H1 (cell line): ENCODE measurements at regions not wholly inside any gene's neighbourhood (a gene's known extent, or its start where the extent isn't known, plus 50 kb on each side); places are given as distances from the start of the nearest gene placed in this dataset.
A peak's percentile ranks its signal among the peaks of the same experiment; 100 is the strongest.

Experiments used
- CTCF ChIA-PET: fragments of 300-600 bp; sonication (Branson Sonifier 250); formaldehyde crosslinking; loops from one replicate; lab custom pipeline; 2021; ENCODE audit not compliant: partially characterized antibody; lab: Charles Lee
- POLR2A ChIA-PET: fragments of 300-600 bp; sonication (Branson Sonifier 250); formaldehyde crosslinking; loops from one replicate; lab custom pipeline; 2021; ENCODE audit warnings: inconsistent platforms; ENCODE audit not compliant: partially characterized antibody; lab: Charles Lee
- DNase-seq, 2 experiments: peaks; one replicate each; pipeline versions ENCODE4 v3.0.0 to v3.0.0-alpha.2; 2010 to 2022; ENCODE audit warnings: low spot score in 2 of 2, low read depth in 1 of 2, mixed read lengths in 1 of 2
- FAIRE-seq: peaks from 2 replicates; lab custom pipeline; 2011; peaks lifted over from hg19 to GRCh38; lab: Jason Lieb, UNC
- H2AFZ ChIP-seq: 2 replicates; pipeline ENCODE4 v1.8.1; 2012; ENCODE audit warnings: low read length, inconsistent platforms
- H2AK5ac ChIP-seq: 2 replicates; pipeline ENCODE4 v1.6.1; 2013; ENCODE audit warnings: low read depth, low read length
- H2BK120ac ChIP-seq: replicated peaks from 2 replicates; pipeline ENCODE3; 2013; ENCODE audit warnings: low read depth, low read length, inconsistent platforms
- H2BK12ac ChIP-seq: 2 replicates; pipeline ENCODE4 v1.6.1; 2013; ENCODE audit warnings: low read depth, low read length
- H2BK15ac ChIP-seq: 2 replicates; pipeline ENCODE4 v1.6.1; 2013; ENCODE audit warnings: low read length
- H2BK20ac ChIP-seq: 2 replicates; pipeline ENCODE4 v1.6.1; 2013; ENCODE audit warnings: low read length
- H2BK5ac ChIP-seq: 2 replicates; pipeline ENCODE4 v1.6.1; 2013; ENCODE audit warnings: low read depth, low read length
- H3K14ac ChIP-seq: 2 replicates; pipeline ENCODE4 v1.6.1; 2013; ENCODE audit warnings: inconsistent platforms; ENCODE audit not compliant: insufficient read length
- H3K18ac ChIP-seq: 2 replicates; pipeline ENCODE4 v1.6.1; 2013; ENCODE audit warnings: low read length; ENCODE audit errors: extremely low read depth
- H3K23ac ChIP-seq: 2 replicates; pipeline ENCODE4 v1.6.1; 2013; ENCODE audit warnings: inconsistent platforms; ENCODE audit not compliant: insufficient read length
- H3K23me2 ChIP-seq: 2 replicates; pipeline ENCODE4 v1.6.1; 2013; ENCODE audit warnings: low read depth, low read length
- H3K27ac ChIP-seq: 2 replicates; pipeline ENCODE4 v1.6.1; 2011; ENCODE audit warnings: low read depth, low read length, inconsistent platforms
- H3K27me3 ChIP-seq, 4 experiments: replicated peaks in 1 of 4; 1 replicate in 1 of 4; 2 replicates in 3 of 4; pipeline versions ENCODE4 v1.6.1 to v1.8.1; 2011 to 2013; ENCODE audit warnings: low read length in 3 of 4, mild to moderate bottlenecking in 3 of 4, inconsistent platforms in 2 of 4, mixed read lengths in 2 of 4, moderate library complexity in 1 of 4; ENCODE audit not compliant: control insufficient read depth in 3 of 4, insufficient read depth in 3 of 4; ENCODE audit errors: extremely low read depth in 1 of 4
- H3K36me3 ChIP-seq, 4 experiments: 2 replicates each; pipeline versions ENCODE4 v1.6.1 to v1.8.1; 2011 to 2013; ENCODE audit warnings: mild to moderate bottlenecking in 4 of 4, low read length in 3 of 4, moderate library complexity in 2 of 4, control low read depth in 1 of 4, inconsistent platforms in 1 of 4; ENCODE audit not compliant: insufficient read depth in 4 of 4, control insufficient read depth in 2 of 4
- H3K4ac ChIP-seq: replicated peaks from 2 replicates; pipeline ENCODE3; 2013; ENCODE audit warnings: low read length, low read depth, mixed read lengths, inconsistent platforms; ENCODE audit not compliant: insufficient read length
- H3K4me1 ChIP-seq, 4 experiments: replicated peaks in 1 of 4; 1 replicate in 1 of 4; 2 replicates in 3 of 4; pipeline versions ENCODE4 v1.6.1 to v1.8.1; 2011 to 2013; ENCODE audit warnings: low read length in 3 of 4, inconsistent platforms in 2 of 4, mixed read lengths in 1 of 4; ENCODE audit not compliant: insufficient read depth in 4 of 4, control insufficient read depth in 3 of 4
- H3K4me2 ChIP-seq, 2 experiments: 2 replicates each; pipeline versions ENCODE4 v1.6.1 to v1.8.1; 2011 to 2013; ENCODE audit warnings: low read depth in 2 of 2, low read length in 2 of 2, control low read depth in 1 of 2, inconsistent platforms in 1 of 2, mild to moderate bottlenecking in 1 of 2; ENCODE audit not compliant: insufficient read depth in 1 of 2
- H3K4me3 ChIP-seq, 4 experiments: fragments of 200-600, 300-600 bp in 1 of 4; sonication (generic), shearing (Covaris generic), sonication (Bioruptor Twin) in 1 of 4; 2 replicates each; pipeline versions ENCODE4 v1.5.1 to v1.8.1; 2011 to 2016; ENCODE audit warnings: low read length in 4 of 4, low read depth in 3 of 4, control low read depth in 2 of 4, inconsistent platforms in 2 of 4, mild to moderate bottlenecking in 2 of 4, mixed read lengths in 1 of 4, moderate library complexity in 1 of 4; ENCODE audit not compliant: insufficient read depth in 2 of 4; ENCODE audit errors: extremely low read depth in 1 of 4
- H3K56ac ChIP-seq: replicated peaks from 2 replicates; pipeline ENCODE3; 2013; ENCODE audit warnings: low read depth, mild to moderate bottlenecking, mixed read lengths, low read length, inconsistent platforms; ENCODE audit not compliant: insufficient read length
- H3K79me1 ChIP-seq: 2 replicates; pipeline ENCODE4 v1.6.1; 2013; ENCODE audit warnings: low read depth, low read length, control low read depth
- H3K79me2 ChIP-seq, 2 experiments: 2 replicates each; pipeline versions ENCODE4 v1.6.1 to v1.8.1; 2012 to 2013; ENCODE audit warnings: low read length in 2 of 2, mild to moderate bottlenecking in 2 of 2, inconsistent platforms in 1 of 2; ENCODE audit not compliant: insufficient read depth in 2 of 2, control insufficient read depth in 1 of 2
- H3K9ac ChIP-seq, 4 experiments: replicated peaks in 1 of 4; 1 replicate in 1 of 4; 2 replicates in 3 of 4; pipeline versions ENCODE4 v1.6.1 to v1.8.1; 2011 to 2013; ENCODE audit warnings: low read depth in 3 of 4, low read length in 3 of 4, control low read depth in 2 of 4, mild to moderate bottlenecking in 2 of 4, moderate library complexity in 2 of 4, inconsistent platforms in 1 of 4; ENCODE audit errors: extremely low read depth in 1 of 4
- H3K9me3 ChIP-seq, 2 experiments: 2 replicates each; pipeline versions ENCODE4 v1.6.1 to v1.8.1; 2012 to 2013; ENCODE audit warnings: mild to moderate bottlenecking in 2 of 2, moderate library complexity in 2 of 2, control low read depth in 1 of 2, inconsistent platforms in 1 of 2, low read depth in 1 of 2, low read length in 1 of 2, mixed read lengths in 1 of 2; ENCODE audit not compliant: insufficient read depth in 2 of 2
- H4K20me1 ChIP-seq, 2 experiments: replicated peaks in 1 of 2; 2 replicates each; pipeline versions ENCODE3 to v1.8.1; 2011 to 2013; ENCODE audit warnings: inconsistent platforms in 2 of 2, low read length in 2 of 2, mild to moderate bottlenecking in 1 of 2; ENCODE audit not compliant: insufficient read depth in 2 of 2, control insufficient read depth in 1 of 2
- H4K5ac ChIP-seq: 2 replicates; pipeline ENCODE4 v1.6.1; 2013; ENCODE audit warnings: low read length, low read depth, mixed read lengths, inconsistent platforms; ENCODE audit not compliant: insufficient read length
- H4K8ac ChIP-seq: 2 replicates; pipeline ENCODE4 v1.8.0; 2013; ENCODE audit warnings: mild to moderate bottlenecking, moderate library complexity, low read length, inconsistent platforms; ENCODE audit not compliant: insufficient read depth; ENCODE audit errors: extremely low read depth
- H4K91ac ChIP-seq: replicated peaks from 2 replicates; pipeline ENCODE3; 2013; ENCODE audit warnings: low read length, mixed read lengths, inconsistent platforms; ENCODE audit not compliant: insufficient read length
- CTCF ChIP-seq, 3 experiments: IDR thresholded peaks; 1 replicate in 2 of 3; 2 replicates in 1 of 3; pipeline versions ENCODE4 v1.5.1 to v1.6.1; 2011; ENCODE audit warnings: low read length in 3 of 3, mild to moderate bottlenecking in 3 of 3, inconsistent platforms in 2 of 3, low read depth in 1 of 3, moderate library complexity in 1 of 3; ENCODE audit not compliant: insufficient read depth in 1 of 3; ENCODE audit errors: control extremely low read depth in 1 of 3
- NRF1 ChIP-seq: IDR thresholded peaks from 2 replicates; pipeline ENCODE4 v1.6.1; 2011; ENCODE audit warnings: mild to moderate bottlenecking, low read depth, low read length, improper control_type of control experiment
- RAD21 ChIP-seq, 2 experiments: IDR thresholded peaks in 1 of 2; conservative IDR thresholded peaks in 1 of 2; 2 replicates each; pipeline ENCODE4 v1.6.1; 2011; ENCODE audit warnings: low read depth in 2 of 2, low read length in 2 of 2, improper control_type of control experiment in 1 of 2, inconsistent platforms in 1 of 2, mild to moderate bottlenecking in 1 of 2, moderate library complexity in 1 of 2
- WGBS, 2 experiments: shearing (Covaris generic) in 1 of 2; methylation state at CpG; one replicate each; pipeline versions ENCODE4 v1.1.6 to v1.1.7; 2013 to 2015; ENCODE audit warnings: low lambda C conversion rate in 2 of 2, mixed read lengths in 2 of 2, inconsistent platforms in 1 of 2, low coverage in 1 of 2, missing lambda C conversion rate in 1 of 2; ENCODE audit not compliant: insufficient replicate concordance in 2 of 2, insufficient coverage in 1 of 2, insufficient read length in 1 of 2; ENCODE audit errors: extremely low coverage in 1 of 2, missing lambda C conversion rate in 1 of 2; 5-methylcytosine and 5-hydroxymethylcytosine counted together

GRCh38 chr18:78580835-78581339 lies 398.7 kb upstream of the SALL3 start:
- ChIA-PET POLR2A (no interaction called here), CTCF (interaction anchor here (0.6 to 1.5 kb wide), 3 partner anchors 9 to 34 kb away, joined by 3 to 4 read pairs (median 3); no protein-coding TSS in a partner anchor)
- no peak overlapping the region for H4K8ac ChIP-seq
- no peak overlapping the region for H4K5ac ChIP-seq
- H3K4me1 ChIP-seq, result peaks cover 0 to 3% (median 0%) of the 10 kb centered on the region in 4 experiments; a peak in 1 of 7 replicates
- no peak for DNase-seq
- H3K79me2 ChIP-seq, result no peaks in the 10 kb centered on the region
- H3K9me3 ChIP-seq, result peaks cover 0 to 5% of the 10 kb centered on the region in 2 experiments; a peak in 2 of 4 replicates
- H2BK15ac ChIP-seq, result no peak overlapping the region
- no peak overlapping the region for H2BK12ac ChIP-seq
- no peak overlapping the region for H3K4ac ChIP-seq
- H3K27ac ChIP-seq, result no peak overlapping the region
- no peak for FAIRE-seq
- H3K23me2 ChIP-seq, result no peaks in the 10 kb centered on the region
- no peak overlapping the region for H3K14ac ChIP-seq
- H3K79me1 ChIP-seq, result no peaks in the 10 kb centered on the region
- H3K56ac ChIP-seq, result no peak overlapping the region
- no peak overlapping the region for H3K4me2 ChIP-seq
- no peaks in the 10 kb centered on the region for H3K27me3 ChIP-seq
- no peak overlapping the region for H2BK5ac ChIP-seq
- H4K91ac ChIP-seq, result no peak overlapping the region
- H2AFZ ChIP-seq, result no peak overlapping the region
- no peak overlapping the region for H2AK5ac ChIP-seq
- H3K18ac ChIP-seq, result no peak overlapping the region
- no peak overlapping the region for H3K9ac ChIP-seq
- WGBS, 2 experiments, result 93% methylated on average over 7 of the region's 7 CpGs; no CpG with 5 or more reads in 1 of the 2 experiments
- no peaks in the 10 kb centered on the region for H4K20me1 ChIP-seq
- H2BK120ac ChIP-seq, result no peak overlapping the region
- H3K36me3 ChIP-seq, result no peaks in the 10 kb centered on the region
- no peak overlapping the region for H2BK20ac ChIP-seq
- no peak overlapping the region for H3K23ac ChIP-seq
- no peak overlapping the region for H3K4me3 ChIP-seq
- TF ChIP-seq NRF1, result no peak
- peak; percentile 37 to 52 for TF ChIP-seq RAD21 (IDR thresholded peaks at IDR 0.05 in 1 of 2, conservative IDR thresholded peaks at IDR 0.05 in 1 of 2; ENCODE audit: low read depth in 2 of 2, low read length in 2 of 2)
- TF ChIP-seq CTCF (IDR thresholded peaks at IDR 0.05; ENCODE audit: control extremely low read depth in 1 of 3, insufficient read depth in 1 of 3, low read depth in 1 of 3, low read length in 3 of 3), result peak; percentile 17 to 41 (median 22); a peak in 3 of 4 replicates
